Right lobe of liver (tissue), 6 donors: ENCODE measurements at regions not wholly inside any gene's neighbourhood (a gene's known extent, or its start where the extent isn't known, plus 50 kb on each side); places are given as distances from the start of the nearest gene placed in this dataset.
A peak's percentile ranks its signal among the peaks of the same experiment; 100 is the strongest.

Experiments used
- ATAC-seq, 4 donors: fragments of 200-7000 bp; cut with Tn5 transposase; one replicate each; pipeline ENCODE4 v1.9.1; 2020; ENCODE audit warnings: mild to moderate bottlenecking in 4 of 4, moderate library complexity in 4 of 4
- DNase-seq, 3 donors: peaks; one replicate each; pipeline ENCODE4 v3.0.0-alpha.2; 2020
- H3K27ac ChIP-seq, 3 donors: fragments of 200-600 bp; one replicate each; pipeline ENCODE4 v1.8.0; 2022
- H3K27me3 ChIP-seq, 2 donors: fragments of 200-600 bp; one replicate each; pipeline ENCODE4 v1.8.0; 2022
- H3K36me3 ChIP-seq, 4 donors: fragments of 200-600 bp; sonication (generic) in 1 of 4; one replicate each; pipeline versions ENCODE4 v1.5.1 to v1.8.0; 2017 to 2022; ENCODE audit warnings: control low read depth in 1 of 4
- H3K4me1 ChIP-seq, 4 donors: fragments of 200-600 bp; sonication (generic) in 1 of 4; one replicate each; pipeline versions ENCODE4 v1.5.1 to v1.8.0; 2017 to 2022; ENCODE audit warnings: control low read depth in 1 of 4
- H3K4me3 ChIP-seq, 3 donors: fragments of 200-600 bp; one replicate each; pipeline ENCODE4 v1.8.0; 2022
- H3K9me3 ChIP-seq, 4 donors: fragments of 200-600 bp; sonication (generic) in 1 of 4; one replicate each; pipeline versions ENCODE4 v1.5.1 to v1.8.0; 2017 to 2022; ENCODE audit warnings: control low read depth in 1 of 4
- CTCF ChIP-seq, 4 donors: fragments of 200-600 bp in 3 of 4; fragments of 450-650 bp in 1 of 4; IDR thresholded peaks; one replicate each; pipeline versions ENCODE4 v1.5.1 to v1.8.0; 2016 to 2022; ENCODE audit warnings: antibody characterized with exemption in 4 of 4, mild to moderate bottlenecking in 2 of 4
- POLR2A ChIP-seq: fragments of 450-650 bp; IDR thresholded peaks from one replicate; pipeline ENCODE4 v1.6.1; 2017; ENCODE audit warnings: antibody characterized with exemption, mild to moderate bottlenecking
- WGBS: methylation state at CpG from one replicate; pipeline ENCODE4 v1.1.6; 2018; ENCODE audit warnings: low coverage, low lambda C conversion rate; ENCODE audit not compliant: insufficient coverage; ENCODE audit errors: missing lambda C conversion rate; 5-methylcytosine and 5-hydroxymethylcytosine counted together
- intact Hi-C, 2 donors: fragments of 100-400 bp; cut with DNase I; formaldehyde crosslinking; loops; one replicate each; pipeline versions ENCODE4 v1.11.2 to v1.14.1; 2022
- donor health status: DM: no; HTN: yes; CAD: no.
- donor health status: DM: no; HTN: no; CAD: no.
- donor health status: DM: no; HTN: no; CAD: no.
- donor health status: DM: no; HTN: yes; CAD: no.
- donor health status: DM: no; HTN: yes; CAD: no.

- TF ChIP-seq CTCF (IDR thresholded peaks at IDR 0.05) (no peak), POLR2A (no peak)
- intact Hi-C loops: no loop called here
- H3K9me3 ChIP-seq: no peaks in the 10 kb centered on the region
- H3K36me3 ChIP-seq: no peaks in the 10 kb centered on the region
- ATAC-seq (no peak), DNase-seq (no peak)
- WGBS: 45% methylated on average over 7 of the region's 8 CpGs
- no peak overlapping the region for H3K4me3 ChIP-seq
- H3K27ac ChIP-seq: no peak overlapping the region
- H3K4me1 ChIP-seq: no peaks in the 10 kb centered on the region
- no peaks in the 10 kb centered on the region for H3K27me3 ChIP-seq
Measured at GRCh38 chr3:14305324-14305723, 97.1 kb upstream of the SLC6A6 start.

- ATAC-seq (no peak), DNase-seq (no peak)
- Histone ChIP-seq H3K27ac (no peak overlapping the region), H3K27me3 (no peaks in the 10 kb centered on the region), H3K36me3 (no peaks in the 10 kb centered on the region), H3K9me3 (no peaks in the 10 kb centered on the region), H3K4me3 (no peak overlapping the region), H3K4me1 (no peaks in the 10 kb centered on the region)
- 78% methylated on average over 10 of the region's 10 CpGs for WGBS
- no peak for TF ChIP-seq CTCF (IDR thresholded peaks at IDR 0.05)
- TF ChIP-seq POLR2A: no peak
- intact Hi-C loops: no loop called here
Measured at GRCh38 chr3:14306142-14306541, 96.3 kb upstream of the SLC6A6 start.

- no peaks in the 10 kb centered on the region for H3K27me3 ChIP-seq
- TF ChIP-seq CTCF (IDR thresholded peaks at IDR 0.05) (no peak), POLR2A (no peak)
- no peaks in the 10 kb centered on the region for H3K9me3 ChIP-seq
- H3K36me3 ChIP-seq: no peaks in the 10 kb centered on the region
- no peak overlapping the region for H3K4me3 ChIP-seq
- DNase-seq: no peak
- WGBS: 78% methylated on average over 16 of the region's 18 CpGs
- no peaks in the 10 kb centered on the region for H3K4me1 ChIP-seq
- intact Hi-C loops: no loop called here
- no peak for ATAC-seq
- H3K27ac ChIP-seq: no peak overlapping the region
Measured at GRCh38 chr3:14307656-14308302, 94.6 kb upstream of the SLC6A6 start.

- Histone ChIP-seq H3K27me3 (no peaks in the 10 kb centered on the region), H3K36me3 (no peaks in the 10 kb centered on the region), H3K4me1 (no peaks in the 10 kb centered on the region), H3K27ac (no peak overlapping the region), H3K4me3 (no peak overlapping the region), H3K9me3 (no peaks in the 10 kb centered on the region)
- TF ChIP-seq CTCF (IDR thresholded peaks at IDR 0.05): no peak
- intact Hi-C loops: no loop called here
- DNase-seq: no peak
- no peak for ATAC-seq
Measured at GRCh38 chr3:14311729-14312128, 90.7 kb upstream of the SLC6A6 start.

GRCh38 chr3:14312375-14312774, 90.0 kb upstream of the SLC6A6 start:
- no peak overlapping the region for H3K4me3 ChIP-seq
- TF ChIP-seq CTCF (IDR thresholded peaks at IDR 0.05) (no peak), POLR2A (no peak)
- no peaks in the 10 kb centered on the region for H3K27me3 ChIP-seq
- ATAC-seq: peak in 2 of 4 donors; percentile 45 to 55
- no peaks in the 10 kb centered on the region for H3K36me3 ChIP-seq
- H3K9me3 ChIP-seq: no peaks in the 10 kb centered on the region
- no peaks in the 10 kb centered on the region for H3K4me1 ChIP-seq
- DNase-seq: no peak
- WGBS: 30% methylated on average over 8 of the region's 10 CpGs
- intact Hi-C loops: no loop called here
- no peak overlapping the region for H3K27ac ChIP-seq
